Lung (tissue), 11 donors: ENCODE measurements at regions not wholly inside any gene's neighbourhood (a gene's known extent, or its start where the extent isn't known, plus 50 kb on each side); places are given as distances from the start of the nearest gene placed in this dataset.
A peak's percentile ranks its signal among the peaks of the same experiment; 100 is the strongest.

Experiments
- ATAC-seq: fragments of 200-7000 bp; cut with Tn5 transposase; one replicate; pipeline ENCODE4 v1.9.1; 2020; ENCODE audit warnings: moderate number of reproducible peaks; ENCODE audit not compliant: insufficient read depth, low FRiP score
- DNase-seq, 3 donors: peaks; one replicate each; pipeline ENCODE4 v3.0.0-alpha.2; 2013 to 2017
- H3K27ac ChIP-seq, 2 donors: one replicate each; pipeline ENCODE4 v1.5.1; 2013; ENCODE audit warnings: mild to moderate bottlenecking in 2 of 2, moderate library complexity in 2 of 2, control low read depth in 1 of 2, inconsistent platforms in 1 of 2, low read depth in 1 of 2, low read length in 1 of 2
- H3K27me3 ChIP-seq, 3 donors: one replicate each; pipeline ENCODE4 v1.5.1; 2013; ENCODE audit warnings: low read length in 2 of 3; ENCODE audit not compliant: control insufficient read depth in 3 of 3, insufficient read depth in 3 of 3
- H3K36me3 ChIP-seq, 4 donors: one replicate each; pipeline ENCODE4 v1.5.1; 2013; ENCODE audit warnings: low read length in 4 of 4, mild to moderate bottlenecking in 1 of 4, moderate library complexity in 1 of 4; ENCODE audit not compliant: control insufficient read depth in 4 of 4, insufficient read depth in 4 of 4
- H3K4me1 ChIP-seq, 5 donors: one replicate each; pipeline ENCODE4 v1.5.1; 2013; ENCODE audit warnings: low read length in 5 of 5, mild to moderate bottlenecking in 2 of 5, moderate library complexity in 1 of 5; ENCODE audit not compliant: control insufficient read depth in 5 of 5, insufficient read depth in 5 of 5
- H3K4me3 ChIP-seq: one replicate; pipeline ENCODE4 v1.5.1; 2013; ENCODE audit warnings: mild to moderate bottlenecking, control low read depth, moderate library complexity
- H3K9ac ChIP-seq, 2 donors: one replicate each; pipeline ENCODE4 v1.5.1; 2013; ENCODE audit warnings: low read length in 2 of 2, control low read depth in 1 of 2; ENCODE audit not compliant: insufficient read depth in 1 of 2
- H3K9me3 ChIP-seq, 4 donors: one replicate each; pipeline ENCODE4 v1.5.1; 2013; ENCODE audit warnings: low read length in 3 of 4, mild to moderate bottlenecking in 1 of 4, moderate library complexity in 1 of 4; ENCODE audit not compliant: control insufficient read depth in 4 of 4, insufficient read depth in 3 of 4
- WGBS, 2 donors: extraction: QIAGEN DNeasy Blood & Tissue Kit; methylation state at CpG; one replicate each; pipeline ENCODE4 v1.1.7; 2013; 5-methylcytosine and 5-hydroxymethylcytosine counted together
- TF ChIP-seq, protein P1 (sequence below): IDR thresholded peaks from 2 replicates; pipeline ENCODE4 v1.5.1; 2012; ENCODE audit warnings: mild to moderate bottlenecking; ENCODE audit errors: control extremely low read depth, extremely low read depth
- donor health status: control.
- donor health status: control.
- donor health status: Bipolar disorder and iron deficiency.
- donor health status: healthy.
- donor health status: DM: yes; HTN: yes; CAD: no.

DNA sequence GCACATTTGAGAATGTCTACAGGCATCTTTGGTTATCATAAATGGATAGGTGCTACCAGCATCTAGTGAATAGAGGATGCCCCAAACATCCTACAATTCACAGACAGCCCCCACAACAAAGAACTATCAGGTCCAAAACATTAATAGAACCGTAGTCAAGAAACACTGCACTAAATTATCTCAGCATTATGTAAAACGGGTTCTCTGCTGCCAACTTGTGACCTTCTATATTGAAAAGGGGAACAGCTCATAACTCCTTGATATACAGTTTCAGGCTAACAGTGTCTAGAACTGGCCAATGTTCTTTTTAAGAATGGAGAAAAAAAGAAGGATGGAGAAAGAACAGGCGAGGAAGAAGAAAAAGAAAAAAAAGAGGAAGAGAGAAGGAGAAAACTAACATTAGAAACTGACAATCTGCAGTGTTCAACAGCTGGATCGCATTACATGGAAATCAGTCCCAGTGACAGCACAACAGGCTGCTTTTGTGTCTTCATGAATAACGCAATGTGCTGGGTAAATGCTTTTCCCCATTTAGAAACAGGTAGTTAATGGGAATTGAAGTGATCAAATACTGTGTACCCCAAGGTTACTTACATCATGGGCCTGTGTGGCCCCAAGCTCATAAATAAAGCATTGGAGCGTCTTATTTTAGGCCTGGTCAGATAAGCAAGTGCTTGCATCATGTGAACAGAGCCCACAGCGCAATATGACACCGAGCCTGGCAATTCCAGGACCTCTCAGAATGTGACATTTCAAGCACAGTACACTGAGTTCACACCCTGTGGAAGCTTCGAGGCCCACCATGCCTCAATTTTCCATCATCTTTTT is 339.5 kb downstream of the DHX15 start:
- Histone ChIP-seq H3K9me3 (no peaks in the 10 kb centered on the region), H3K4me1 (peaks cover 4 to 28% (median 6%) of the 10 kb centered on the region in 5 donors), H3K4me3 (no peak overlapping the region), H3K36me3 (no peaks in the 10 kb centered on the region), H3K27me3 (no peaks in the 10 kb centered on the region), H3K9ac (no peak overlapping the region), H3K27ac (peak overlapping the region in 1 of 2 donors; percentile 91)
- TF ChIP-seq, protein P1, sequence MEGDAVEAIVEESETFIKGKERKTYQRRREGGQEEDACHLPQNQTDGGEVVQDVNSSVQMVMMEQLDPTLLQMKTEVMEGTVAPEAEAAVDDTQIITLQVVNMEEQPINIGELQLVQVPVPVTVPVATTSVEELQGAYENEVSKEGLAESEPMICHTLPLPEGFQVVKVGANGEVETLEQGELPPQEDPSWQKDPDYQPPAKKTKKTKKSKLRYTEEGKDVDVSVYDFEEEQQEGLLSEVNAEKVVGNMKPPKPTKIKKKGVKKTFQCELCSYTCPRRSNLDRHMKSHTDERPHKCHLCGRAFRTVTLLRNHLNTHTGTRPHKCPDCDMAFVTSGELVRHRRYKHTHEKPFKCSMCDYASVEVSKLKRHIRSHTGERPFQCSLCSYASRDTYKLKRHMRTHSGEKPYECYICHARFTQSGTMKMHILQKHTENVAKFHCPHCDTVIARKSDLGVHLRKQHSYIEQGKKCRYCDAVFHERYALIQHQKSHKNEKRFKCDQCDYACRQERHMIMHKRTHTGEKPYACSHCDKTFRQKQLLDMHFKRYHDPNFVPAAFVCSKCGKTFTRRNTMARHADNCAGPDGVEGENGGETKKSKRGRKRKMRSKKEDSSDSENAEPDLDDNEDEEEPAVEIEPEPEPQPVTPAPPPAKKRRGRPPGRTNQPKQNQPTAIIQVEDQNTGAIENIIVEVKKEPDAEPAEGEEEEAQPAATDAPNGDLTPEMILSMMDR: no peak
- ATAC-seq (peak; percentile 36), DNase-seq (peak in 2 of 3 donors; percentile 79 to 86)
- 67 to 76% methylated on average over 9 of the region's 9 CpGs for WGBS, 2 donors

GRCh38 chr4:24243641-24244040 is 340.7 kb downstream of the DHX15 start:
- H3K27me3 ChIP-seq: no peaks in the 10 kb centered on the region
- H3K4me3 ChIP-seq: no peak overlapping the region
- H3K4me1 ChIP-seq: peaks cover 0 to 18% (median 3%) of the 10 kb centered on the region in 5 donors
- 63 to 75% methylated on average over 2 of the region's 2 CpGs for WGBS, 2 donors
- no peaks in the 10 kb centered on the region for H3K36me3 ChIP-seq
- TF ChIP-seq, protein P1: no peak
- no peak overlapping the region for H3K9ac ChIP-seq
- DNase-seq (no peak), ATAC-seq (no peak)
- no peak overlapping the region for H3K27ac ChIP-seq
- no peaks in the 10 kb centered on the region for H3K9me3 ChIP-seq

GRCh38 chr4:24241511-24241910 is 342.8 kb downstream of the DHX15 start:
- H3K27ac ChIP-seq: no peak overlapping the region
- H3K4me3 ChIP-seq: no peak overlapping the region
- peaks cover 0 to 17% (median 3%) of the 10 kb centered on the region in 5 donors for H3K4me1 ChIP-seq
- no peaks in the 10 kb centered on the region for H3K27me3 ChIP-seq
- H3K9ac ChIP-seq: no peak overlapping the region
- DNase-seq: no peak
- TF ChIP-seq, protein P1: no peak
- no peaks in the 10 kb centered on the region for H3K36me3 ChIP-seq
- 82 to 84% methylated on average over 5 of the region's 5 CpGs for WGBS, 2 donors
- H3K9me3 ChIP-seq: no peaks in the 10 kb centered on the region
- no peak for ATAC-seq
